ENCODE measurements at regions not wholly inside any gene's neighbourhood (a gene's known extent, or its start where the extent isn't known, plus 50 kb on each side); places are given as distances from the start of the nearest gene placed in this dataset.

- H3K4me3 ChIP-seq: no peak overlapping the region
- no peaks in the 10 kb centered on the region for H3K9me3 ChIP-seq
- DNase-seq: no peak
- 82 to 89% methylated on average over 6 of the region's 6 CpGs for WGBS, 2 donors
- no peaks in the 10 kb centered on the region for H3K27me3 ChIP-seq
- no peaks in the 10 kb centered on the region for H3K4me1 ChIP-seq
- TF ChIP-seq POLR2A (IDR thresholded peaks at IDR 0.05) (no peak), CTCF (IDR thresholded peaks at IDR 0.05) (no peak), POLR2AphosphoS5 (IDR thresholded peaks at IDR 0.05) (no peak), EP300 (IDR thresholded peaks at IDR 0.05) (no peak)
- intact Hi-C loops (cut with DNase I): no loop called here
- no peaks in the 10 kb centered on the region for H3K36me3 ChIP-seq
- no peak overlapping the region for H3K27ac ChIP-seq
Measured at GRCh38 chr15:66951531-66952320, 113.7 kb upstream of the SMAD3 start.

- no peaks in the 10 kb centered on the region for H3K9me3 ChIP-seq
- H3K4me1 ChIP-seq: no peaks in the 10 kb centered on the region
- no peaks in the 10 kb centered on the region for H3K36me3 ChIP-seq
- no peaks in the 10 kb centered on the region for H3K27me3 ChIP-seq
- no peak overlapping the region for H3K27ac ChIP-seq
- 86 to 89% methylated on average over 6 of the region's 6 CpGs for WGBS, 2 donors
- H3K4me3 ChIP-seq: no peak overlapping the region
- intact Hi-C loops (cut with DNase I): no loop called here
- TF ChIP-seq CTCF (IDR thresholded peaks at IDR 0.05): no peak
- DNase-seq: no peak
Measured at GRCh38 chr15:66952756-66953522, 112.5 kb upstream of the SMAD3 start.

- H3K4me1 ChIP-seq: no peaks in the 10 kb centered on the region
- WGBS, 2 donors: 89 to 92% methylated on average over 11 of the region's 11 CpGs
- TF ChIP-seq POLR2AphosphoS5 (IDR thresholded peaks at IDR 0.05) (no peak), EP300 (IDR thresholded peaks at IDR 0.05) (no peak), POLR2A (IDR thresholded peaks at IDR 0.05) (no peak), CTCF (IDR thresholded peaks at IDR 0.05) (no peak)
- H3K27ac ChIP-seq: no peak overlapping the region
- H3K36me3 ChIP-seq: no peaks in the 10 kb centered on the region
- H3K9me3 ChIP-seq: no peaks in the 10 kb centered on the region
- H3K4me3 ChIP-seq: no peak overlapping the region
- DNase-seq: no peak
- intact Hi-C loops (cut with DNase I): no loop called here
- no peaks in the 10 kb centered on the region for H3K27me3 ChIP-seq
Measured at GRCh38 chr15:66953523-66954229, 111.7 kb upstream of the SMAD3 start.

GRCh38 chr15:66954601-66955000 lies 110.8 kb upstream of the SMAD3 start:
- 94 to 95% methylated on average over 6 of the region's 6 CpGs for WGBS, 2 donors
- TF ChIP-seq CTCF (IDR thresholded peaks at IDR 0.05) (no peak), POLR2AphosphoS5 (IDR thresholded peaks at IDR 0.05) (no peak), EP300 (IDR thresholded peaks at IDR 0.05) (no peak), POLR2A (IDR thresholded peaks at IDR 0.05) (no peak)
- intact Hi-C loops (cut with DNase I): no loop called here
- no peaks in the 10 kb centered on the region for H3K27me3 ChIP-seq
- DNase-seq: no peak
- H3K36me3 ChIP-seq: no peaks in the 10 kb centered on the region
- no peaks in the 10 kb centered on the region for H3K9me3 ChIP-seq
- H3K4me3 ChIP-seq: no peak overlapping the region
- H3K27ac ChIP-seq: no peak overlapping the region
- no peaks in the 10 kb centered on the region for H3K4me1 ChIP-seq
